MCF 10A (cell line): ENCODE measurements at regions not wholly inside any gene's neighbourhood (a gene's known extent, or its start where the extent isn't known, plus 50 kb on each side); places are given as distances from the start of the nearest gene placed in this dataset.

Experiments
- BruUV-seq: library from RNA; stranded (reverse); fragments of 400-500 nt; replicated peaks from 2 replicates; lab custom pipeline; 2021; lab: Mats Ljungman, UMichigan
- CTCF ChIA-PET: fragments of 300-600 bp; sonication (Branson Sonifier 250); formaldehyde crosslinking; extraction: SDS; loops from one replicate; lab custom pipeline; 2021; ENCODE audit warnings: antibody characterized with exemption, inconsistent platforms; lab: Yijun Ruan, JAX
- POLR2A ChIA-PET: fragments of 300-600, 350-650 bp; sonication (Branson Sonifier 250); formaldehyde crosslinking; extraction: SDS; loops from one replicate; lab custom pipeline; 2020; ENCODE audit warnings: antibody characterized with exemption, inconsistent platforms; lab: Yijun Ruan, JAX
- DNase-seq: peaks from one replicate; pipeline ENCODE4 v3.0.0-alpha.2; 2018; ENCODE audit not compliant: unreplicated experiment
- H3K27ac Mint-ChIP-seq: one replicate; pipeline ENCODE4 v1.8.0; 2022; ENCODE audit warnings: mild to moderate bottlenecking, low read depth, mixed read lengths; ENCODE audit not compliant: unreplicated experiment
- H3K27me3 Mint-ChIP-seq: one replicate; pipeline ENCODE4 v1.8.0; 2022; ENCODE audit warnings: mixed read lengths; ENCODE audit not compliant: insufficient read depth, unreplicated experiment
- H3K36me3 Mint-ChIP-seq: one replicate; pipeline ENCODE4 v1.8.0; 2022; ENCODE audit warnings: mild to moderate bottlenecking, moderate library complexity, mixed read lengths; ENCODE audit not compliant: insufficient read depth, unreplicated experiment
- H3K4me1 Mint-ChIP-seq: one replicate; pipeline ENCODE4 v1.8.0; 2022; ENCODE audit warnings: mixed read lengths; ENCODE audit not compliant: insufficient read depth, unreplicated experiment
- H3K4me3 Mint-ChIP-seq: one replicate; pipeline ENCODE4 v1.8.0; 2022; ENCODE audit warnings: mild to moderate bottlenecking, moderate library complexity, mixed read lengths; ENCODE audit not compliant: unreplicated experiment
- H3K9me3 Mint-ChIP-seq: one replicate; pipeline ENCODE4 v1.8.0; 2022; ENCODE audit warnings: mixed read lengths; ENCODE audit not compliant: unreplicated experiment
- intact Hi-C: fragments of 100-400 bp; cut with micrococcal nuclease; formaldehyde crosslinking; loops from 2 replicates; pipeline ENCODE4 v1.14.1; 2022
- TF ChIP-seq, protein P1 (sequence below): fragments of 200-600 bp; IDR thresholded peaks from one replicate; pipeline ENCODE4 v1.8.0; 2022; ENCODE audit warnings: antibody characterized with exemption, mild to moderate bottlenecking; ENCODE audit not compliant: unreplicated experiment

DNA sequence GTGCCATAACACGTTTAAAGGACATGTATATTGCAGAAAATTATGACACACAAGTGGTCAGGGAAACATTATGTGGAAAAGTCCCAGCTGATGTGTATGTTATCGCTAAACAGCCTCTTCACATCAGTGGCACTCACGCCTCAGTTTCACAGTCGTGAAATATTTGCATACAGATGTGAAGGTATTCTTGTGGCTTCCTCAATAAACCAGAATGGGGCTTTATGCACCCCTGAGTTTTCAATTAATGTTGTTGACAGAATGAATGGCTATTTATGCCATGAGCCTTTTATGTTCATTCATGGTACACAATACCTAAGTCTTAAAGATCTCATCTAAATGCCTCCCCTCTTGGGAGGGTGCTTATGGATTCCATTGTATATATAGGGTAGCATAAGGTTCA, 202.1 kb upstream of the ADGRL2 start:
- no peak overlapping the region for H3K4me3 Mint-ChIP-seq
- no TSS peak for BruUV-seq
- no peaks in the 10 kb centered on the region for H3K9me3 Mint-ChIP-seq
- CTCF ChIA-PET: no interaction called here
- no peak overlapping the region for H3K27ac Mint-ChIP-seq
- intact Hi-C loops: no loop called here
- no peaks in the 10 kb centered on the region for H3K4me1 Mint-ChIP-seq
- TF ChIP-seq, protein P1, sequence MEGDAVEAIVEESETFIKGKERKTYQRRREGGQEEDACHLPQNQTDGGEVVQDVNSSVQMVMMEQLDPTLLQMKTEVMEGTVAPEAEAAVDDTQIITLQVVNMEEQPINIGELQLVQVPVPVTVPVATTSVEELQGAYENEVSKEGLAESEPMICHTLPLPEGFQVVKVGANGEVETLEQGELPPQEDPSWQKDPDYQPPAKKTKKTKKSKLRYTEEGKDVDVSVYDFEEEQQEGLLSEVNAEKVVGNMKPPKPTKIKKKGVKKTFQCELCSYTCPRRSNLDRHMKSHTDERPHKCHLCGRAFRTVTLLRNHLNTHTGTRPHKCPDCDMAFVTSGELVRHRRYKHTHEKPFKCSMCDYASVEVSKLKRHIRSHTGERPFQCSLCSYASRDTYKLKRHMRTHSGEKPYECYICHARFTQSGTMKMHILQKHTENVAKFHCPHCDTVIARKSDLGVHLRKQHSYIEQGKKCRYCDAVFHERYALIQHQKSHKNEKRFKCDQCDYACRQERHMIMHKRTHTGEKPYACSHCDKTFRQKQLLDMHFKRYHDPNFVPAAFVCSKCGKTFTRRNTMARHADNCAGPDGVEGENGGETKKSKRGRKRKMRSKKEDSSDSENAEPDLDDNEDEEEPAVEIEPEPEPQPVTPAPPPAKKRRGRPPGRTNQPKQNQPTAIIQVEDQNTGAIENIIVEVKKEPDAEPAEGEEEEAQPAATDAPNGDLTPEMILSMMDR: no peak
- no peaks in the 10 kb centered on the region for H3K27me3 Mint-ChIP-seq
- no peaks in the 10 kb centered on the region for H3K36me3 Mint-ChIP-seq
- DNase-seq: no peak
- POLR2A ChIA-PET: no interaction called here

DNA sequence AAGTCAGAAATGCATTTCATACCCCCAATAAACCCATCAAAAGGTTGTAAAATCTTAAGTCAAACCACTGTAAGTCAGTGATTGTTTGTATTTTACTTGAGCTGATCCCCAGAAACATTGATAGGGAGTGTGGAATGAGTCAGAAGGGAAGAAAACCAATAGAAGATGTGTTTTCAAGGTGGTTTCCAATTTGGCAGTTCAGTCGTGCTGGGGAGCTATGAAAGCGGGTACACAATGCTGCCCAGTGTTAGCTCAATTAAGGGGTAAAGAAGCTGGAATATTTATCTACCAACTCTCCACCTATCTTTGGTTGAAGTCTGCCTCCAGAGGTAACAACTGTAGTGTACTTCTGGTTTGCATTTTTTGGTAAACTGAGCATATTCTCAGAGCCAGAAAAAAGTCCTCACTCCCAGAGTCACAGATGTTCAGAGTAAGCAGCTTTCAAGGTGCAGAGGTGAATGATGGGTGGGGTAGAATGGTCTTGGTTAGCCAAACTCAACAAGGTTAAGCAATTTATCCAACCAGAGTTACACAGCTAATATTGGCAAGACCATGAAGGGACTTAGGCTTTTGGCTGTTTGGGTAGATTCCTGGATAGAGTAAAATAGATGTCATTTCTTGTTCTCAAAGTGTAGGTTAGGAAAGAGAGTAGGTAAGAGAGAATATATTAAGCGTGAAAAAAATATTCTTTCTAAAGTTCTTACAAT, 202.9 kb upstream of the ADGRL2 start:
- DNase-seq: no peak
- no peak overlapping the region for H3K27ac Mint-ChIP-seq
- ChIA-PET CTCF (interaction anchor here (0.6 to 0.8 kb wide), 3 partner anchors 163 to 1668 kb away, joined by 3 read pairs; no protein-coding TSS in a partner anchor), POLR2A (no interaction called here)
- H3K9me3 Mint-ChIP-seq: no peaks in the 10 kb centered on the region
- no TSS peak for BruUV-seq
- no peaks in the 10 kb centered on the region for H3K36me3 Mint-ChIP-seq
- H3K4me3 Mint-ChIP-seq: no peak overlapping the region
- intact Hi-C loops: no loop called here
- no peaks in the 10 kb centered on the region for H3K4me1 Mint-ChIP-seq
- no peaks in the 10 kb centered on the region for H3K27me3 Mint-ChIP-seq
- TF ChIP-seq, protein P1: no peak

DNA sequence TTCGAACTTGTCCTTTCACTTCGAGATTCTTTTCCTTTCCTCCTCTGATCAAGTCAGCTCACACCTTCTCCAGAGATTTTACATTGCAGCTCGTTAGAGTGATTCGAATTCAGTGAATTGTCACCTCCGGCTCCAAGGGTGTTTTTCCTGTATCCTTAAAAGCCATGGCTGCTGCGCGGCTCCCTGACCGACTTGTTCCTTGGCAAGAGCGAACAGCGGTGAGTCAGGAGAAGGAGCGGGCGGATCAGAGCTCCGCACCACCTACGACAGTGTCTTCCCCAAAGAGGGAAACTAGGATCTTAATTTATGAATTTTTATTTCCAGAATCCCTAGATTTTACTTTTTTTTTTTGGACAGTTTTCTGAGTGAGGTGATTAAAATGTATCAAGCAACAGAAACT, 204.4 kb upstream of the ADGRL2 start:
- BruUV-seq: no TSS peak
- intact Hi-C loops: no loop called here
- Mint-ChIP-seq H3K27me3 (no peaks in the 10 kb centered on the region), H3K27ac (no peak overlapping the region), H3K4me1 (no peaks in the 10 kb centered on the region), H3K4me3 (no peak overlapping the region), H3K9me3 (no peaks in the 10 kb centered on the region), H3K36me3 (no peaks in the 10 kb centered on the region)
- ChIA-PET CTCF (no interaction called here), POLR2A (no interaction called here)
- no peak for DNase-seq
- TF ChIP-seq, protein P1: no peak

DNA sequence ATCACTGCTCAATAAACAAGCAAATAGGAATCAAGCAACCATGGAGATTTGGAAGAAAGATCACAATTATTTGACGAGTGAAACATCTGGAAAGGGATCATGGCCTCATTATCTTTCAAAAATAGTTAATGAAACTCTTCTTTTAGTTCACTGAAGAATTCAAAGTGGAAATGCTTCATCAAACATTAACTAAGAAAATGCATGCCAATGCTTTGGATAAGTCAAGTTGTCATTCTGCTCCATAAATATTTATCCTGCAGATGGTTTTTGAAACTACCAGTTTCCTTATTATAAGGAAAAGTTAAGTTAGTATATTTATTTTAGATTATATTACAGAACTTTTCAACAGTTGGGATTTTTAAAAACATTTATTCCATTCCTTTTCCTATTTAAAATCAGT, 206.5 kb upstream of the ADGRL2 start:
- Mint-ChIP-seq H3K27me3 (no peaks in the 10 kb centered on the region), H3K27ac (no peak overlapping the region), H3K4me3 (no peak overlapping the region), H3K9me3 (no peaks in the 10 kb centered on the region), H3K36me3 (no peaks in the 10 kb centered on the region), H3K4me1 (no peaks in the 10 kb centered on the region)
- ChIA-PET POLR2A (no interaction called here), CTCF (no interaction called here)
- no TSS peak for BruUV-seq
- intact Hi-C loops: no loop called here
- no peak for DNase-seq
- TF ChIP-seq, protein P1: no peak
